Kidney (tissue), 13 donors: ENCODE measurements at regions not wholly inside any gene's neighbourhood (a gene's known extent, or its start where the extent isn't known, plus 50 kb on each side); places are given as distances from the start of the nearest gene placed in this dataset.
"Not testable (repeated sequence)": the region's sequence is repeated elsewhere in the genome, so short reads cannot be mapped to it uniquely, and the experiment has no call there.

Experiments used
- DNase-seq, 5 donors: peaks; one replicate each; pipeline ENCODE4 v3.0.0-alpha.2; 2013 to 2020
- FAIRE-seq: peaks from 2 replicates; lab custom pipeline; 2012; peaks lifted over from hg19 to GRCh38; lab: Jason Lieb, UNC
- H3K27ac ChIP-seq, 2 donors: one replicate each; pipeline ENCODE4 v1.7.0; 2013; ENCODE audit warnings: low read depth in 2 of 2, low read length in 2 of 2, inconsistent platforms in 1 of 2
- H3K27me3 ChIP-seq: one replicate; pipeline ENCODE4 v1.7.1; 2013; ENCODE audit warnings: low read length, inconsistent platforms; ENCODE audit not compliant: control insufficient read depth, insufficient read depth
- H3K36me3 ChIP-seq, 3 donors: one replicate each; pipeline versions ENCODE4 v1.7.0 to v1.7.1; 2013; ENCODE audit warnings: low read length in 3 of 3, control low read depth in 1 of 3, inconsistent platforms in 1 of 3; ENCODE audit not compliant: insufficient read depth in 3 of 3, control insufficient read depth in 2 of 3
- H3K4me1 ChIP-seq, 3 donors: one replicate each; pipeline versions ENCODE4 v1.7.0 to v1.7.1; 2013; ENCODE audit warnings: low read length in 3 of 3, inconsistent platforms in 1 of 3, low read depth in 1 of 3; ENCODE audit not compliant: control insufficient read depth in 2 of 3, insufficient read depth in 2 of 3
- H3K4me3 ChIP-seq, 3 donors: one replicate each; pipeline versions ENCODE4 v1.7.0 to v1.8.1; 2013; ENCODE audit warnings: low read length in 3 of 3, control low read depth in 1 of 3, inconsistent platforms in 1 of 3
- H3K9ac ChIP-seq, 3 donors: one replicate each; pipeline versions ENCODE4 v1.7.0 to v1.7.1; 2013; ENCODE audit warnings: low read length in 3 of 3, control low read depth in 1 of 3, inconsistent platforms in 1 of 3
- H3K9me3 ChIP-seq, 3 donors: one replicate each; pipeline versions ENCODE4 v1.7.0 to v1.7.1; 2013; ENCODE audit warnings: low read length in 3 of 3, control low read depth in 1 of 3, inconsistent platforms in 1 of 3; ENCODE audit not compliant: control insufficient read depth in 2 of 3, insufficient read depth in 1 of 3
- intact Hi-C: fragments of 100-400 bp; cut with DNase I; formaldehyde crosslinking; loops from one replicate; pipeline ENCODE4 v1.11.1; 2022
- TF ChIP-seq, protein P1 (sequence below): IDR thresholded peaks from 3 replicates; pipeline ENCODE4 v1.5.1; 2012; ENCODE audit warnings: mild to moderate bottlenecking, moderate library complexity, borderline replicate concordance; ENCODE audit not compliant: insufficient read depth; ENCODE audit errors: extremely low read depth
- donor health status: control.
- donor health status: control.
- donor health status: control.
- donor health status: control.
- donor health status: control.
- donor health status: DM: yes; HTN: yes; CAD: no.
- donor health status: Normal renal cell carcinoma (clear cell type).

DNA sequence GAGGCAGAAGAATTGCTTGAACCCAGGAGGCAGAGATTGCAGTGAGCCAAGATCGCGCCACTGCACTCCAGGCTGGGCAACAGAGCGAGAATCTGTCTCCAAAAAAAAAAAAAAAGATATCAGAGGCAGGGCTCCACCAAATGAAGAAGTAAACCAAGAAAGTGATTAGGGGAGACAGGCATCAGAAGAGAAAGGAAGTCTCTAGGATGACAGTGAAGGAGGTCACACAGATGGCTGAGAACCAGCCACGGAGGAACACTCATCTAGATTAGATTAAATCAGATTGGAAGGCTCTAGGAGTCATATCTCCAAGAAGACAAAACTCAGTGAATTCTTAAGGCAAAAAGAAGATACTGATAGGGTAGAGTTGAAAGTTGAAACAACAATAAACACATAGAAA, 102.2 kb upstream of the CCDC28A start:
- Histone ChIP-seq H3K4me1 (no peaks in the 10 kb centered on the region), H3K36me3 (no peaks in the 10 kb centered on the region), H3K4me3 (no peak overlapping the region), H3K27me3 (no peaks in the 10 kb centered on the region), H3K27ac (no peak overlapping the region), H3K9ac (no peak overlapping the region), H3K9me3 (no peaks in the 10 kb centered on the region)
- intact Hi-C loops: no loop called here
- TF ChIP-seq, protein P1, sequence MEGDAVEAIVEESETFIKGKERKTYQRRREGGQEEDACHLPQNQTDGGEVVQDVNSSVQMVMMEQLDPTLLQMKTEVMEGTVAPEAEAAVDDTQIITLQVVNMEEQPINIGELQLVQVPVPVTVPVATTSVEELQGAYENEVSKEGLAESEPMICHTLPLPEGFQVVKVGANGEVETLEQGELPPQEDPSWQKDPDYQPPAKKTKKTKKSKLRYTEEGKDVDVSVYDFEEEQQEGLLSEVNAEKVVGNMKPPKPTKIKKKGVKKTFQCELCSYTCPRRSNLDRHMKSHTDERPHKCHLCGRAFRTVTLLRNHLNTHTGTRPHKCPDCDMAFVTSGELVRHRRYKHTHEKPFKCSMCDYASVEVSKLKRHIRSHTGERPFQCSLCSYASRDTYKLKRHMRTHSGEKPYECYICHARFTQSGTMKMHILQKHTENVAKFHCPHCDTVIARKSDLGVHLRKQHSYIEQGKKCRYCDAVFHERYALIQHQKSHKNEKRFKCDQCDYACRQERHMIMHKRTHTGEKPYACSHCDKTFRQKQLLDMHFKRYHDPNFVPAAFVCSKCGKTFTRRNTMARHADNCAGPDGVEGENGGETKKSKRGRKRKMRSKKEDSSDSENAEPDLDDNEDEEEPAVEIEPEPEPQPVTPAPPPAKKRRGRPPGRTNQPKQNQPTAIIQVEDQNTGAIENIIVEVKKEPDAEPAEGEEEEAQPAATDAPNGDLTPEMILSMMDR: no peak
- no peak for FAIRE-seq
- DNase-seq: no peak

DNA sequence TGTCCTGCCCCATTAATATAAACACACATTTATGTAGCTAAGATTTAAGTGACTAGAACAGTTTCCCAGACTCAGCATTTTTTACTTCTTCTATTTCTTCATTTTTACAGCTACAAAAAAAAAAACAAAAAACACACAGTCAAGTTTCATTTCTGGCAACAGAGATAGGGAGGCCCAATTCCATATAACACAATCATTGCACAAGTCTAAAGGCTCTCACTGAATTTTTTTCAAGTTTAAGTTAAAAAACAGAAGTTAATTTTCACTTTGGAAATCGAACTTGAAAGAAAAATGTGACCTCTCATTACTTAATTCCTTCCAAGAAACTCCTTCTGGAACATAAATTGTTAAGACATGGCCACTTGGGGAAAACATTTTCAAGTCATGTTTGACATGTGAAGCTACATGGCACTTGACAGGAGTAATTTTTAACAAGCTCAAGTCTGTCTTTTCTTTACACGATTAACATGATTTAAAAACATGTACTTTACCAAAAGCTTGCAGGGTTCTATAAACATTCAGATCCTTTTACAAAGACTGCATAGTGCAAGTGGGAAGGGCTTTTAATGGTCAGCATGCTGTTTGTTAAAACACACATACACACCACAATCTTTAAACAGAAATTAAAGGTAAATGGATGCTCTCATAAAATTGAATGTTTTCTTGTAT, 100.1 kb upstream of the CCDC28A start:
- H3K9me3 ChIP-seq: no peaks in the 10 kb centered on the region
- H3K27ac ChIP-seq: no peak overlapping the region
- no peaks in the 10 kb centered on the region for H3K36me3 ChIP-seq
- H3K27me3 ChIP-seq: no peaks in the 10 kb centered on the region
- intact Hi-C loops: no loop called here
- TF ChIP-seq, protein P1: no peak
- no peak overlapping the region for H3K9ac ChIP-seq
- no peak overlapping the region for H3K4me3 ChIP-seq
- no peaks in the 10 kb centered on the region for H3K4me1 ChIP-seq
- FAIRE-seq (no peak), DNase-seq (peak in 2 of 5 donors; percentile 57 to 72)

DNA sequence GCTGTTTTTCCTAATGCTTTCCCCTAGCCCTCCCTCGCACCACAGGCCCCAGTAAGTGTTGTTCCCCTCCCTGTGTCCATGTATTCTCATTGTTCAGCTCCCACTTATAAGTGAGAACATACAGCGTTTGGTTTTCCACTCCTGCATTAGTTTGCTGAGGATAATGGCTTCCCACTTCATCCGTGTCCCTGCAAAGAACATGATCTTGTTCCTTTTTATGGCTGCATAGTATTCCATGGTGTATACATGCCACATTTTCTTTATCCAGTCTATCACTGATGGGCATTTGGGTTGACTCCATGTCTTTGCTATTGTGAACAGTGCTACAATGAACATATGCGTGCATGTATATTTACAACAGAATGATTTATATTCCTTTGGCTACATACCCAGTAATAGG, 99.1 kb upstream of the CCDC28A start:
- H3K4me1 ChIP-seq, DNase-seq, H3K4me3 ChIP-seq, H3K27ac ChIP-seq, intact Hi-C loops, H3K9ac ChIP-seq, H3K27me3 ChIP-seq, H3K9me3 ChIP-seq, H3K36me3 ChIP-seq, FAIRE-seq: not testable (repeated sequence)

DNA sequence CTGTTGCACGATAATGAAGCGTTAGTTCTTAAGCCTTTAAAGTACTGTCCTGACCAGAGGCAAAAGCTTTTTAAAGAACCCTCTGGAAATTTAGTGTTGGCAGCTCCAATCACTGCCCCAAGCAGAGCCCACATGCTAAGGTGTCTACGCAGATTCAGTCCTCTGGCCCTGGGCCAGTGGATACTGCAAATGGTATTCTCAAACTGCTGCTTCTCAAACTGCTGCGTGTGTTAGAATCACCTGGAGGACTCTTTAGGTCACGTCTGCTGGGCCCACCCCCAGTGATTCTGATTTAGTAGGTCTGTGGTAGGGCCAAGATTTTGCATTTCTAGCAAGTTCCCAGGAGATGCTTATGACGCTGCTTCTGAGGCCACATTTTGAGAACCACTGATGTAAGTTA, 96.0 kb upstream of the CCDC28A start:
- TF ChIP-seq, protein P1: no peak
- H3K9ac ChIP-seq: no peak overlapping the region
- DNase-seq (no peak), FAIRE-seq (no peak)
- H3K9me3 ChIP-seq: no peaks in the 10 kb centered on the region
- H3K4me1 ChIP-seq: no peaks in the 10 kb centered on the region
- no peaks in the 10 kb centered on the region for H3K27me3 ChIP-seq
- intact Hi-C loops: no loop called here
- H3K36me3 ChIP-seq: no peaks in the 10 kb centered on the region
- no peak overlapping the region for H3K27ac ChIP-seq
- no peak overlapping the region for H3K4me3 ChIP-seq
